SK-N-SH treated with all-trans-retinoic acid at 6 μM for 48 hours (cell line): ENCODE measurements at regions not wholly inside any gene's neighbourhood (a gene's known extent, or its start where the extent isn't known, plus 50 kb on each side); places are given as distances from the start of the nearest gene placed in this dataset.

Experiments
- BACH2 ChIP-seq: fragments of 250-450 bp; sonication (Bioruptor Pico); IDR thresholded peaks from 2 replicates; pipeline ENCODE4 v1.9.0; 2021; ENCODE audit warnings: mild to moderate bottlenecking, borderline replicate concordance
- CSDC2 ChIP-seq: fragments of 250-450 bp; sonication (Bioruptor Pico); IDR thresholded peaks from 2 replicates; pipeline ENCODE4 v1.5.0; 2020; ENCODE audit warnings: mild to moderate bottlenecking, moderate library complexity
- ESRRG ChIP-seq: fragments of 250-450 bp; sonication (Bioruptor Pico); IDR thresholded peaks from 2 replicates; pipeline ENCODE4 v1.6.1; 2021; ENCODE audit warnings: mild to moderate bottlenecking
- PATZ1 ChIP-seq: fragments of 250-450 bp; sonication (Bioruptor Pico); IDR thresholded peaks from 2 replicates; pipeline ENCODE4 v1.8.0; 2020; ENCODE audit warnings: mild to moderate bottlenecking, moderate library complexity, borderline replicate concordance
- RARB ChIP-seq: fragments of 250-450 bp; sonication (Bioruptor Pico); IDR thresholded peaks from 2 replicates; pipeline ENCODE4 v1.8.0; 2021; ENCODE audit warnings: mild to moderate bottlenecking, moderate library complexity
- TCF4 ChIP-seq: fragments of 250-450 bp; sonication (Bioruptor Pico); IDR thresholded peaks from 2 replicates; pipeline ENCODE4 v1.8.0; 2021; ENCODE audit warnings: mild to moderate bottlenecking, moderate library complexity, borderline replicate concordance
- ZC3H10 ChIP-seq: fragments of 250-450 bp; sonication (Bioruptor Pico); IDR thresholded peaks from 2 replicates; pipeline ENCODE4 v1.5.1; 2021; ENCODE audit warnings: mild to moderate bottlenecking, moderate library complexity
- ZFP3 ChIP-seq: fragments of 250-450 bp; sonication (Bioruptor Pico); IDR thresholded peaks from 2 replicates; pipeline ENCODE4 v1.5.0; 2020; ENCODE audit warnings: mild to moderate bottlenecking, moderate library complexity
- ZFP30 ChIP-seq: fragments of 450-650 bp; formaldehyde crosslinking; IDR thresholded peaks from 2 replicates; pipeline ENCODE4 v1.5.0; 2022; ENCODE audit warnings: mild to moderate bottlenecking, moderate library complexity
- ZNF565 ChIP-seq: fragments of 450-650 bp; formaldehyde crosslinking; conservative IDR thresholded peaks from 2 replicates; pipeline ENCODE4 v1.5.0; 2020; ENCODE audit warnings: low read depth, mild to moderate bottlenecking, moderate library complexity
- ZNF8 ChIP-seq: fragments of 450-650 bp; formaldehyde crosslinking; IDR thresholded peaks from 2 replicates; pipeline ENCODE4 v1.5.0; 2020; ENCODE audit warnings: mild to moderate bottlenecking, moderate library complexity
- TF ChIP-seq, protein P1 (sequence below): fragments of 250-450 bp; sonication (Bioruptor Pico); IDR thresholded peaks from 2 replicates; pipeline ENCODE4 v1.5.0; 2020; ENCODE audit warnings: mild to moderate bottlenecking, moderate library complexity
- TF ChIP-seq, protein P2 (sequence below): fragments of 250-450 bp; sonication (Bioruptor Pico); IDR thresholded peaks from 2 replicates; pipeline ENCODE4 v1.8.0; 2021; ENCODE audit warnings: low read depth, mild to moderate bottlenecking, moderate library complexity, borderline replicate concordance

DNA sequence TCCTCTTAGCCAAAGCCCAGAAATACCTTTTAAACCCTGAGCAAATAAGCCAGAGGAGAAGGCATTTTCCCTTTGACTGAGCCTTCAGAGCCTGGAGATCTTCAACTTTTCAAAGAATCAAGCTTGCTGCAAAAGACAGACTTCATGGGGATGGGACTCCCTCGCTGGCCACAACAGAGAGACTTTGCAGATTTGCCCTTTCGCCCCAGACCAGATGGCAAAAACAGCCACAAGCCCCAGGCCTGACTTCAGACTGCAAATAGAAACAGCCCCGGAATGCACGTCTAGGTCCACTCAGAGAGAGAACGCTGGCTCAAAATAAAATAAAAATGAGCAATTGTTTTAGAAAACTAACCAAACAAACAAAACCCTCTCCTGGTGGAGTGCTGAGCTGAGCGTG, 114.6 kb upstream of the MED13L start:
- TF ChIP-seq BACH2 (no peak), PATZ1 (CRISPR knock-in tag) (no peak), RARB (CRISPR knock-in tag) (no peak), ZFP3 (no peak), TCF4 (no peak), ZFP30 (CRISPR knock-in tag) (no peak), CSDC2 (CRISPR knock-in tag) (no peak), ZNF8 (CRISPR knock-in tag) (no peak), ESRRG (CRISPR knock-in tag) (no peak), ZNF565 (CRISPR knock-in tag) (no peak), ZC3H10 (no peak)
- TF ChIP-seq, protein P1, sequence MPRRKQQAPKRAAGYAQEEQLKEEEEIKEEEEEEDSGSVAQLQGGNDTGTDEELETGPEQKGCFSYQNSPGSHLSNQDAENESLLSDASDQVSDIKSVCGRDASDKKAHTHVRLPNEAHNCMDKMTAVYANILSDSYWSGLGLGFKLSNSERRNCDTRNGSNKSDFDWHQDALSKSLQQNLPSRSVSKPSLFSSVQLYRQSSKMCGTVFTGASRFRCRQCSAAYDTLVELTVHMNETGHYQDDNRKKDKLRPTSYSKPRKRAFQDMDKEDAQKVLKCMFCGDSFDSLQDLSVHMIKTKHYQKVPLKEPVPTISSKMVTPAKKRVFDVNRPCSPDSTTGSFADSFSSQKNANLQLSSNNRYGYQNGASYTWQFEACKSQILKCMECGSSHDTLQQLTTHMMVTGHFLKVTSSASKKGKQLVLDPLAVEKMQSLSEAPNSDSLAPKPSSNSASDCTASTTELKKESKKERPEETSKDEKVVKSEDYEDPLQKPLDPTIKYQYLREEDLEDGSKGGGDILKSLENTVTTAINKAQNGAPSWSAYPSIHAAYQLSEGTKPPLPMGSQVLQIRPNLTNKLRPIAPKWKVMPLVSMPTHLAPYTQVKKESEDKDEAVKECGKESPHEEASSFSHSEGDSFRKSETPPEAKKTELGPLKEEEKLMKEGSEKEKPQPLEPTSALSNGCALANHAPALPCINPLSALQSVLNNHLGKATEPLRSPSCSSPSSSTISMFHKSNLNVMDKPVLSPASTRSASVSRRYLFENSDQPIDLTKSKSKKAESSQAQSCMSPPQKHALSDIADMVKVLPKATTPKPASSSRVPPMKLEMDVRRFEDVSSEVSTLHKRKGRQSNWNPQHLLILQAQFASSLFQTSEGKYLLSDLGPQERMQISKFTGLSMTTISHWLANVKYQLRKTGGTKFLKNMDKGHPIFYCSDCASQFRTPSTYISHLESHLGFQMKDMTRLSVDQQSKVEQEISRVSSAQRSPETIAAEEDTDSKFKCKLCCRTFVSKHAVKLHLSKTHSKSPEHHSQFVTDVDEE (CRISPR knock-in tag), result no peak
- TF ChIP-seq, protein P2, sequence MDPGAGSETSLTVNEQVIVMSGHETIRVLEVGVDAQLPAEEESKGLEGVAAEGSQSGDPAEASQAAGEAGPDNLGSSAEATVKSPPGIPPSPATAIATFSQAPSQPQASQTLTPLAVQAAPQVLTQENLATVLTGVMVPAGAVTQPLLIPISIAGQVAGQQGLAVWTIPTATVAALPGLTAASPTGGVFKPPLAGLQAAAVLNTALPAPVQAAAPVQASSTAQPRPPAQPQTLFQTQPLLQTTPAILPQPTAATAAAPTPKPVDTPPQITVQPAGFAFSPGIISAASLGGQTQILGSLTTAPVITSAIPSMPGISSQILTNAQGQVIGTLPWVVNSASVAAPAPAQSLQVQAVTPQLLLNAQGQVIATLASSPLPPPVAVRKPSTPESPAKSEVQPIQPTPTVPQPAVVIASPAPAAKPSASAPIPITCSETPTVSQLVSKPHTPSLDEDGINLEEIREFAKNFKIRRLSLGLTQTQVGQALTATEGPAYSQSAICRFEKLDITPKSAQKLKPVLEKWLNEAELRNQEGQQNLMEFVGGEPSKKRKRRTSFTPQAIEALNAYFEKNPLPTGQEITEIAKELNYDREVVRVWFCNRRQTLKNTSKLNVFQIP (CRISPR knock-in tag), result no peak
